ENCODE measurements at regions not wholly inside any gene's neighbourhood (a gene's known extent, or its start where the extent isn't known, plus 50 kb on each side); places are given as distances from the start of the nearest gene placed in this dataset.

DNA sequence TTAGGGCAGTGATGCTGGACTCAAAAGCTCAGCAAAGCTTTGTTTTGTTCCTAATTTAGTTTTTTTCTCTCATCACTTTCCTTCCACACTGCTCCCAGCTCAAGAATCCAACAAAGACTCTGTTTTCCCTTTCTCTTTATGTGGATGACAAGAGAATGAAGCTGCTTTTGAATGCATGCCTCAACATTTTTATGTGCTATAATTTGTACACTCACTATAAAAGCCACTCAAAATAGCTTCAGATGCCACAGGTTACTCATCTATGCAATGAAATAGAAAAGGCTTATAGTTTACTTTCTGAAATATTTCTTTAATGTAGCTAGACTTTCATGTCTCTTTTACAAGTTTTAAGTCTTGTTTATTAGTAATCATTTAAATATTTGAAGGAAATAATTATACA lies 714.9 kb downstream of the OTOL1 start:
- TF ChIP-seq, protein P1, sequence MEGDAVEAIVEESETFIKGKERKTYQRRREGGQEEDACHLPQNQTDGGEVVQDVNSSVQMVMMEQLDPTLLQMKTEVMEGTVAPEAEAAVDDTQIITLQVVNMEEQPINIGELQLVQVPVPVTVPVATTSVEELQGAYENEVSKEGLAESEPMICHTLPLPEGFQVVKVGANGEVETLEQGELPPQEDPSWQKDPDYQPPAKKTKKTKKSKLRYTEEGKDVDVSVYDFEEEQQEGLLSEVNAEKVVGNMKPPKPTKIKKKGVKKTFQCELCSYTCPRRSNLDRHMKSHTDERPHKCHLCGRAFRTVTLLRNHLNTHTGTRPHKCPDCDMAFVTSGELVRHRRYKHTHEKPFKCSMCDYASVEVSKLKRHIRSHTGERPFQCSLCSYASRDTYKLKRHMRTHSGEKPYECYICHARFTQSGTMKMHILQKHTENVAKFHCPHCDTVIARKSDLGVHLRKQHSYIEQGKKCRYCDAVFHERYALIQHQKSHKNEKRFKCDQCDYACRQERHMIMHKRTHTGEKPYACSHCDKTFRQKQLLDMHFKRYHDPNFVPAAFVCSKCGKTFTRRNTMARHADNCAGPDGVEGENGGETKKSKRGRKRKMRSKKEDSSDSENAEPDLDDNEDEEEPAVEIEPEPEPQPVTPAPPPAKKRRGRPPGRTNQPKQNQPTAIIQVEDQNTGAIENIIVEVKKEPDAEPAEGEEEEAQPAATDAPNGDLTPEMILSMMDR (IDR thresholded peaks at IDR 0.05; ENCODE audit: low read depth, low read length): no peak
- no peak for TF ChIP-seq EZH2phosphoT487 (IDR thresholded peaks at IDR 0.05; ENCODE audit: low read depth)

Data from OCI-LY3 (cell line).